Small intestine (tissue), 7 donors: ENCODE measurements at regions not wholly inside any gene's neighbourhood (a gene's known extent, or its start where the extent isn't known, plus 50 kb on each side); places are given as distances from the start of the nearest gene placed in this dataset.

Source experiments
- DNase-seq, 2 donors: peaks; one replicate each; pipeline versions ENCODE4 v3.0.0 to v3.0.0-alpha.2; 2013
- FAIRE-seq: peaks from 2 replicates; lab custom pipeline; 2012; peaks lifted over from hg19 to GRCh38; lab: Jason Lieb, UNC
- H3K27ac ChIP-seq, 3 donors: one replicate each; pipeline ENCODE4 v1.5.1; 2013; ENCODE audit warnings: low read length in 2 of 3, mild to moderate bottlenecking in 2 of 3, control low read depth in 1 of 3, inconsistent platforms in 1 of 3, low read depth in 1 of 3, moderate library complexity in 1 of 3
- H3K27me3 ChIP-seq, 3 donors: one replicate each; pipeline ENCODE4 v1.6.1; 2013; ENCODE audit warnings: low read length in 3 of 3, inconsistent platforms in 1 of 3; ENCODE audit not compliant: control insufficient read depth in 3 of 3, insufficient read depth in 3 of 3
- H3K36me3 ChIP-seq, 3 donors: one replicate each; pipeline ENCODE4 v1.6.1; 2013; ENCODE audit warnings: low read length in 3 of 3, inconsistent platforms in 1 of 3, low read depth in 1 of 3, mild to moderate bottlenecking in 1 of 3, moderate library complexity in 1 of 3; ENCODE audit not compliant: control insufficient read depth in 3 of 3, insufficient read depth in 2 of 3
- H3K4me1 ChIP-seq, 3 donors: one replicate each; pipeline ENCODE4 v1.6.1; 2013; ENCODE audit warnings: low read length in 2 of 3, inconsistent platforms in 1 of 3, low read depth in 1 of 3, mild to moderate bottlenecking in 1 of 3, moderate library complexity in 1 of 3; ENCODE audit not compliant: control insufficient read depth in 3 of 3, insufficient read depth in 2 of 3
- H3K4me3 ChIP-seq, 3 donors: one replicate each; pipeline ENCODE4 v1.5.1; 2013; ENCODE audit warnings: low read length in 3 of 3, control low read depth in 1 of 3, inconsistent platforms in 1 of 3, low read depth in 1 of 3, mild to moderate bottlenecking in 1 of 3, moderate library complexity in 1 of 3
- H3K9me3 ChIP-seq, 2 donors: one replicate each; pipeline ENCODE4 v1.6.1; 2013; ENCODE audit warnings: low read depth in 1 of 2, low read length in 1 of 2; ENCODE audit not compliant: control insufficient read depth in 2 of 2, insufficient read depth in 1 of 2
- WGBS, 3 donors: extraction: QIAGEN DNeasy Blood & Tissue Kit; methylation state at CpG; one replicate each; pipeline ENCODE4 v1.1.7; 2013; 5-methylcytosine and 5-hydroxymethylcytosine counted together
- donor health status: healthy with polysubstance abuse.
- donor health status: control.
- donor health status: control.
- donor health status: Bipolar disorder and iron deficiency.
- donor health status: healthy.

DNA sequence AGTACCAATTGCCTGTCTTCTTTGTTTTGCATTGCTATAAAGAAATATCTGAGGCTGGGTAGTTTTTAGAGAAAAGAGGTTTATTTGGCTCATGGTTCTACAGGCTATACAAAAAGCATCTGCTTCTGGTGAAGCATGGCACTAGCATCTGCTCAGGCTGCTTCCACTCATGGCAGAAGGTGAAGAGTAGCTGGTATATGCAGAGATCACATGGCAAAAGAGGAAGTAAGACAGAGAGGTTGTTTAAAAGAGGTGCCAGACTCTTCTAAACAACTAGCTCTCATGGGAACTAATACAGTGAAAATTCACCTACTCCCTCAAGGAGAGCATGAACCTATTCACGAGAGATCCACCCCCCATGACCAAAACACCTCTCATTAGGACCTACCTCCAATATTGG, 56.7 kb upstream of the GUCA2B start:
- whole genome bisulfite sequencing, 3 donors, result 44 to 67% (median 65%) methylated on average over 1 of the region's 1 CpG
- Histone ChIP-seq H3K4me3 (no peak overlapping the region), H3K4me1 (no peaks in the 10 kb centered on the region), H3K27ac (no peak overlapping the region), H3K27me3 (peaks cover 0 to 3% (median 0%) of the 10 kb centered on the region in 3 donors), H3K36me3 (no peaks in the 10 kb centered on the region), H3K9me3 (peaks cover 0 to 6% of the 10 kb centered on the region in 2 donors)
- no peak for DNase-seq
- FAIRE-seq, result no peak

DNA sequence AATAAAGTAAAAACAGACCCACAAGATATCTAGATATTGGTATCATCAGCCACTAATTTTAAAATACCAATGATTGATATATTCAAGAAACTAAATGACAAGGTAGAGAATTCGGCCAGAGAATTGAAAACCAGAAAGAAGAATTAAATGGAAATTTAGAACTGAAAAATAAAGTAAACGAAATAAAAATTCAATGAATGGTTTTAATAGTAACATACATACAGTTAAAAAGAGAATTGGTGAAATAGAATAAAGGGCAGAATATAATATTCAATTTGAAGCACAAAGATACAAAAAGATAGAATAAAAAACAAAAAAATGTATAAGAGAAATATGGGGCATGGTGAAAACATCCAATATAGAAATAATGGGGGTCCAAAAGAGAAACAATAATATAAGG, 64.0 kb upstream of the GUCA2B start:
- WGBS, 3 donors, result 77 to 85% (median 79%) methylated on average over 2 of the region's 2 CpGs
- Histone ChIP-seq H3K27me3 (peaks cover 0 to 2% (median 0%) of the 10 kb centered on the region in 3 donors), H3K9me3 (peaks cover 0 to 8% of the 10 kb centered on the region in 2 donors), H3K27ac (no peak overlapping the region), H3K4me3 (no peak overlapping the region), H3K36me3 (no peaks in the 10 kb centered on the region), H3K4me1 (no peaks in the 10 kb centered on the region)
- DNase-seq (no peak), FAIRE-seq (no peak)

DNA sequence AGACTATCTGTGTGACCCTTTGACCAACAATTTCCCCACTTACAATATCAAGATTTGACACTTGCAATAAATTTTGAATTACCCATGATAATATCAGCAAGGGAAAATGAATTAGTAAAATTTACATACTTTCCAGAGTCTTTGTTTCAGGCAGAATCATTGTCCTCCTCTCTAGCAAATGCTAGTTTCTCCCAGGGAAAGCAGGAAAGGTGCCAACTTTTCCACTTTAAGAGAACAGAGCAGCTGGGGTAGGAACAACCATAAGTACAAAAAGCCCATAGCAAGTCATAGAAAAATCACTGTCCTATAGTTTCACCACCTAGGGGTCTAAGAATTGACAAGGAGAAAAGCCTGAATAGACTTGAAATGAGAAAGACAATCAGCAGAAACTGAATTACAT, 67.1 kb upstream of the GUCA2B start:
- no peak for FAIRE-seq
- H3K27ac ChIP-seq, result no peak overlapping the region
- H3K9me3 ChIP-seq, result peaks cover 0 to 2% of the 10 kb centered on the region in 2 donors
- peaks cover 0 to 2% (median 0%) of the 10 kb centered on the region in 3 donors for H3K27me3 ChIP-seq
- no peaks in the 10 kb centered on the region for H3K36me3 ChIP-seq
- no peak for DNase-seq
- H3K4me1 ChIP-seq, result no peaks in the 10 kb centered on the region
- H3K4me3 ChIP-seq, result no peak overlapping the region

DNA sequence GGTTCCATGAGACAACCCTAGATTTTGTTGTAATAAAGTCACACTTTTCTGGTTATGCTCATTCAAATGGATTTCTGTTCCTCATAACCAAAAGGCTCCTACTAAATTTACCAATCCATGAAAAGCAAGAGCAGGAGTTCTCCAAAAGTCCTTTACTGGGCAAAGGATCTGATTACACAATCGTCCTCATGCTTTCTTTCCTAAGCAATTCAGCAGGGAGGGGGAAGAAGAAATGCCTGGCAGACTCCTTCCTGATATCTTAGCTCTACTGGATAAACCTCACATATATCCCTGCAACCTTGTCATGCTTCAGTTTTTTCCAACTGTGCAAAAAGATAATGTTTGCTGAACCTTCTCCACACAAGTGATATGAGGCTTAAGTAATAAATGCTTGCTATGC, 67.6 kb upstream of the GUCA2B start:
- peaks cover 0 to 2% of the 10 kb centered on the region in 2 donors for H3K9me3 ChIP-seq
- H3K4me3 ChIP-seq, result no peak overlapping the region
- WGBS, 3 donors, result 26 to 40% (median 32%) methylated on average over 1 of the region's 1 CpG
- H3K27ac ChIP-seq, result no peak overlapping the region
- H3K4me1 ChIP-seq, result no peaks in the 10 kb centered on the region
- H3K36me3 ChIP-seq, result no peaks in the 10 kb centered on the region
- peaks cover 0 to 2% (median 0%) of the 10 kb centered on the region in 3 donors for H3K27me3 ChIP-seq
- no peak for FAIRE-seq
- DNase-seq, result no peak

DNA sequence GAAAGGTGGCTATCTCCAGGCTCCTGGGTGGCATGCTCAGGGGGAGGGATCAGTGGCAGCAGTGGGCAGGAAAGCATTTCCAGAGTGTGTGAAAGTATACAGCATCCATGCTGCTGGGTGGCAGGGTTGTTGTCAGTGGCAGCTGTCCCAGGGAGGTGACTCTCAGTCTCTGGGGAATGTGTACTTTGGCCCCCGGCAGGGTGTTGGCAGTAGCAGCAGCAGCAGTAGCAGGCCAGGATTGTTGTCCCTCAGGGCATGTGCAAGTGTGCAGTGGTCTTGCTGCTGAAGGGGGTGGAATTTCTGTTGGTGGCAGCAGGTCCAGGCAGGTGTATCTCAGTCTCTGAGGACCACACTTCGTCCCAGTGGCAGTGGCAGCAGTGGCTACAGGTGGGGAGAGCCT, 71.7 kb upstream of the GUCA2B start:
- Histone ChIP-seq H3K9me3 (no peaks in the 10 kb centered on the region), H3K36me3 (no peaks in the 10 kb centered on the region), H3K27me3 (no peaks in the 10 kb centered on the region), H3K4me1 (no peaks in the 10 kb centered on the region), H3K4me3 (no peak overlapping the region), H3K27ac (no peak overlapping the region)
- FAIRE-seq, result no peak
- 13 to 52% (median 28%) methylated on average over 2 of the region's 2 CpGs for WGBS, 3 donors
- DNase-seq, result peak; percentile 68 to 87

DNA sequence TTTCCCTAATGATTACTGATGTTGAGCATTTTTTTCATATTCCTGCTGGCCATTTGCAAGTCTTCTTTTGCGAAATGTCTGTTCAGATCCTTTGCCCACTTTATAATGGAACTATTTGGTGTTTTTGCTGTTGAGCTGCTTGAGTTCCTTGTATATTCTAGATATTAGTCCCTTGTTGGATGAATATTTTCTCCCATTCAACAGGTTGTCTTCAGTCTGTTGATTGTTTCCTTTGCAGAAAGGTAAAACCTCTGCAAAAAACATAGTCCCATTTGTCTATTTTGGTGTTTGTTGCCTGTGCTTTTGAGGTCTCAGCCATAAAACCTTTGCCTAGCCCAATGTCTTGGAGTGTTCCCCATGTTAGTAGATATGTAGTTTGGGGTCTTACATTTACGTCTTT, 78.0 kb upstream of the GUCA2B start:
- Histone ChIP-seq H3K4me3 (no peak overlapping the region), H3K4me1 (no peaks in the 10 kb centered on the region), H3K9me3 (no peaks in the 10 kb centered on the region), H3K27me3 (no peaks in the 10 kb centered on the region), H3K27ac (no peak overlapping the region), H3K36me3 (no peaks in the 10 kb centered on the region)
- FAIRE-seq (no peak), DNase-seq (no peak)
- WGBS, 3 donors, result 80 to 91% (median 90%) methylated on average over 2 of the region's 2 CpGs

DNA sequence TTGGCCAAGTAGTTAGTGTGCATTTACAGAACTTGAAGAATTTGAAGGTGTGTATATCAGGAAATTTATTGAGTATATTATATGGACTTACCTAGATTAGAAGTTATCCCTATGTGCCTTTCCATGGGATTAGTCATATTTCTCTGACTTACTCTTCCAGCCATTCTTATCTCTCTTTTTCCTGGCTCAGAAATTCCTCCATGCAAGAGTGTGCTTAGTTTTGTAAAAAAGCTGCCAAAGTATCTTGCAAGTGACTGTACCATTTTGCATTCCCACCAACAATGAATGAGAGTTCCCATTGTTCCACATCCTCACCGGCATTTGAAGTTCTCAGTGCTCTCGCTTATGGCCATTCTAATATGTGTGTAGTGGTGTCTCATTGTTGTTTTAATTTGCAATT, 82.2 kb upstream of the GUCA2B start:
- Histone ChIP-seq H3K4me3 (no peak overlapping the region), H3K27me3 (no peaks in the 10 kb centered on the region), H3K9me3 (no peaks in the 10 kb centered on the region), H3K4me1 (no peaks in the 10 kb centered on the region), H3K27ac (no peak overlapping the region), H3K36me3 (no peaks in the 10 kb centered on the region)
- DNase-seq, result no peak
- 89 to 94% (median 94%) methylated on average over 2 of the region's 2 CpGs for WGBS, 3 donors
- no peak for FAIRE-seq

DNA sequence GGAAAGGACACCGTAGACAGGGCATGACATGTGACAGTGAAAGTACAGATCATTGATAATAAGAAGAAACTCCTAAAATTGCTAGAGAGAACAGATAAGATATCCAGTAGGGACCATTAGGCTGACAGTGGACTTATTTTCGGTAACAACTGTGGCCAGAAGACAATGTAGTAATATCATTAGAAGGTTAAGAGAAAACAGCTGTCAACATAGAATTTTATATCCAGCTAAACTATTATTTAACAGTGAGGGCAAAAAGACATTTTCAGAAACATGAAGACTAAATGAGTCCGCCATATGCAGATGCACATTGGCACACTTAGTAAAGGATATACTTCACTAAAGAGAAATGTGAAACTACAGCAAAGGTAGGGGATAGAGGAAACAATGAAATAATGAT, 95.4 kb upstream of the GUCA2B start:
- 95 to 97% (median 96%) methylated on average over 3 of the region's 3 CpGs for WGBS, 3 donors
- peaks cover 0 to 2% (median 0%) of the 10 kb centered on the region in 3 donors for H3K36me3 ChIP-seq
- FAIRE-seq (no peak), DNase-seq (no peak)
- no peak overlapping the region for H3K27ac ChIP-seq
- H3K4me1 ChIP-seq, result no peaks in the 10 kb centered on the region
- H3K4me3 ChIP-seq, result no peak overlapping the region
- no peaks in the 10 kb centered on the region for H3K27me3 ChIP-seq
- peaks cover 0 to 4% of the 10 kb centered on the region in 2 donors for H3K9me3 ChIP-seq

DNA sequence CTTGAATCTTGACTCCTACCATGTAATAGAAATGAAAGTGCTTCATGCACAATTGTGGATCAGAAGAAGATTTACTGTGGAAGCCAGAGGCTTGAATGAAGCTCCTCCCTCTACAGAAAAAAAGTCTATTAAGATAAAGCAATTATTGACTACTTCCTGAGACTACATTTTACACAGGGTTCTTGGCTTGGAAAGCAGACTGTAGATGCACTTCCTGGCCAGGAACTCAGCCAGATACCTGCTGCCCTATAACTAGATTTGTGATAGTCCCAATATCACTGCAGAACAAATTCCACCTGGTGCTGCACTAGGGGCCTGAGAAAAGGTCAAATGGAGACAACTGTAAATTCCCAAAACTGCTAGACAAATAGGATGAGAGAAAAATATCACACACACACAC, 96.8 kb upstream of the GUCA2B start:
- Histone ChIP-seq H3K27ac (no peak overlapping the region), H3K36me3 (peaks cover 0 to 2% (median 0%) of the 10 kb centered on the region in 3 donors), H3K4me1 (no peaks in the 10 kb centered on the region), H3K27me3 (no peaks in the 10 kb centered on the region), H3K4me3 (no peak overlapping the region), H3K9me3 (peaks cover 0 to 4% of the 10 kb centered on the region in 2 donors)
- DNase-seq, result no peak
- no peak for FAIRE-seq
